ENCODE measurements at regions not wholly inside any gene's neighbourhood (a gene's known extent, or its start where the extent isn't known, plus 50 kb on each side); places are given as distances from the start of the nearest gene placed in this dataset.

DNA sequence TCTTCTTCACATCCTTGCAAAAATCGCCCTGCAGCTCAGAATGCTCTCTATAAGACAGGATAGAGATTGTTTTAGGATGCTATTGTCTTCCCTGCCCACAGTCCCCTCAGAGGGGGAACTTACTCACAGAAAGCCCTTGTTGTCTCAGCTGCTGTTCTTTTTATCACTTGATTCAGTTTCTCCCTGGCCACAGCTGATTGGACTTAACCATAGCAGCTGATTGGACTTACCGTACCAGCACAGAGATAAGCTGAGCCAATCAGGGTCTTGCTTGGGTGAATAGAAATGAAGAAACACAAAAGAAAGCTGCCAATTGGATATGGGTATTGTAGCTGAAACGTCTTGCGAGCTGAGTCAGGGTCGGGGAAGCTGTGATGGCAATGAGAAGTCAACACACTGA lies 194.2 kb upstream of the MEX3C start:
- H3K27ac ChIP-seq = no peak overlapping the region
- no peak overlapping the region for H3K4me3 ChIP-seq
- no peaks in the 10 kb centered on the region for H3K9me3 ChIP-seq
- DNase-seq (ENCODE audit: low spot score in 2 of 2) = no peak
- H3K36me3 ChIP-seq = no peaks in the 10 kb centered on the region
- no peak for TF ChIP-seq CTCF (IDR thresholded peaks at IDR 0.05)
- no peak for TF ChIP-seq EP300 (IDR thresholded peaks at IDR 0.05)
- no peak for TF ChIP-seq POLR2A (IDR thresholded peaks at IDR 0.05)
- H3K4me1 ChIP-seq = no peaks in the 10 kb centered on the region
- WGBS, 2 donors = 59 to 68% methylated on average over 5 of the region's 5 CpGs
- H3K27me3 ChIP-seq = no peaks in the 10 kb centered on the region

DNA sequence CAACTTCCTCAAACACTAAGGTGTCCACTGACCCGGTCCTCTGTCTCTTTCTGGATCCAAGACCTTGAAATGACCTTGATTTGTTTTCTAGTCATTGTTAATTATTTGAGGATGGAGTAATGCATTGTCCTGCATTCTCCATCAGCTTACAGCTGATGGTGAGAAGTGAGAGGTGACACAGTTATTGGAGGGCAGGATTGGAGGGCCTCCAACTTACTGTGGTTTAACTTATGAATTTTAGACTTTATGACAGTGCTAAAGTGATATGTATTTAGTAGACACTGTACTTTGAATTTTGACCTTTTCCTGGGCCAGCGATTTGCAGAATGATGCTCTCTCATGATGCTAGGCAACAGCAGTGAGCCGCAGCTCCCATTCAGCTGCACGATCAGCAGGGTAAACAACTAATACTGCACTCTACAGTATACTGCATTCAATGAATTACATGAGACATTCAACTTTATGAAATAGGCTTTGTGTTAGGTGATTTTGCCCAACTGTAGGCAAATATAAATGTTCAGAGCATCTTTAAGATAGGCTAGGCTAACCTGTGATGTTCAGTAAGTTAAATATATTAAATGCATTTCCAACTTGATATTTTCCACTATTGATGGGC lies 200.0 kb upstream of the MEX3C start:
- no peaks in the 10 kb centered on the region for H3K4me1 ChIP-seq
- no peak overlapping the region for H3K27ac ChIP-seq
- no peaks in the 10 kb centered on the region for H3K9me3 ChIP-seq
- no peak for DNase-seq (ENCODE audit: low spot score in 2 of 2)
- 76 to 82% methylated on average over 4 of the region's 4 CpGs for WGBS, 2 donors
- H3K4me3 ChIP-seq = no peak overlapping the region
- TF ChIP-seq POLR2A (IDR thresholded peaks at IDR 0.05) (no peak), EP300 (IDR thresholded peaks at IDR 0.05) (no peak), CTCF (IDR thresholded peaks at IDR 0.05) (no peak)
- no peaks in the 10 kb centered on the region for H3K27me3 ChIP-seq
- H3K36me3 ChIP-seq = no peaks in the 10 kb centered on the region

DNA sequence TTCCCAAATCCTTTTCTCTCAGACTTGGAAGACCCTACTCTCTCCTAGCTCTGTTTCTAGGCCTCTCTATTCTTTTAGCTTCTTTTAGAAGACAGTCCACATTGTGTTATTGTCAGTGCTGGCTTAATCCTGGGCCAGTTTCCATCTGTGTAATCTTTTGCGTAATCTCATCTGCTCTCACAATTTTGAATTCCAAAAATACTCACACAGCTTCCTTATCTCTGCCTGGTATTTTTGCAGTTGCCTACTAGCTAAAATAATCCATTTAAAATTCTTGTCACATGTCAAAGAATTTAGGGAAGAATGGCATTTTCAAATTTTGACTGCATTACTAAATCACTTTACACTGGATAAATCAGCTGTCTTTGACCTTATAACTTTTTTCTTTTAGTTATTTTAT lies 200.6 kb upstream of the MEX3C start:
- TF ChIP-seq POLR2A (IDR thresholded peaks at IDR 0.05) (no peak), CTCF (IDR thresholded peaks at IDR 0.05) (no peak)

DNA sequence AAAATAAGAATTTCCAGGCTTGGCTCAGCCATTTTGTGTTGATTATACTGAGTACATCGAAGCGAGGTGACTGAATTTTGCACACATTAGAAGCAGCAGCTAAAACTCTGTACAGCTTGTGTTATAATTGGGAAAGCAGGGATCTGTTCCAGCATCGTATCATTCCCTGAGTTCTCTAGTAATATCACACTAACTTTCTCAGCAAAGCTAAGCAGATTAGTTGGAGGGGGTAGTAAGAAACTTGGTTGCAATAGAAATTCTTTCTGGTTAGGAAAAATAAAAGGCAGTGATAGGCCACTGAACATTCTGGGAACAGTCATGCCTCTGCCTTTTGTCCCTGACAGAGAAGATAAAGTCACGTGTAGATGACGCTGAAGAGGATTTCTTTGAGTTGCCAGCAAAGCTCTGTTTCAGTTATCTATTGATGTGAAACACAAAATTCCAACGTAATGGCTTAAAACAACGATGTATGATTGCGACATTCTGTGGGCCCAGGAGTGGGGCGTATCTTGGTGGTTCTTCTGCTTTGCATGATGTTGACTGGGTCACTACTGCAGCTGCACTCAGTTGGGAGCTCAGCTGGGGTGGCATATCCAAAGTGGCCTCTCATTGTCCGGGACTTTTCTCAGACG lies 202.1 kb upstream of the MEX3C start:
- Histone ChIP-seq H3K27ac (no peak overlapping the region), H3K27me3 (no peaks in the 10 kb centered on the region), H3K4me1 (no peaks in the 10 kb centered on the region), H3K9me3 (no peaks in the 10 kb centered on the region), H3K36me3 (no peaks in the 10 kb centered on the region), H3K4me3 (no peak overlapping the region)
- WGBS, 2 donors = 91 to 93% methylated on average over 11 of the region's 11 CpGs
- DNase-seq (ENCODE audit: low spot score in 2 of 2) = no peak
- no peak for TF ChIP-seq CTCF (IDR thresholded peaks at IDR 0.05)
- TF ChIP-seq EP300 (IDR thresholded peaks at IDR 0.05) = no peak
- TF ChIP-seq POLR2A (IDR thresholded peaks at IDR 0.05) = no peak

More for the DNA sequence above, 200.6 kb upstream of the MEX3C start:
- Histone ChIP-seq H3K36me3 (no peaks in the 10 kb centered on the region), H3K9me3 (no peaks in the 10 kb centered on the region), H3K4me3 (no peak overlapping the region), H3K27ac (no peak overlapping the region), H3K4me1 (no peaks in the 10 kb centered on the region), H3K27me3 (no peaks in the 10 kb centered on the region)
- 81 to 91% methylated on average over 1 of the region's 1 CpG for WGBS, 2 donors
- no peak for DNase-seq (ENCODE audit: low spot score in 2 of 2)

- Histone ChIP-seq H3K9me3 (no peaks in the 10 kb centered on the region), H3K27me3 (no peaks in the 10 kb centered on the region), H3K4me1 (no peaks in the 10 kb centered on the region), H3K4me3 (no peak overlapping the region), H3K27ac (no peak overlapping the region), H3K36me3 (no peaks in the 10 kb centered on the region)
- TF ChIP-seq CTCF (IDR thresholded peaks at IDR 0.05) = no peak
- no peak for TF ChIP-seq EP300 (IDR thresholded peaks at IDR 0.05)
- 63% methylated on average over 2 of the region's 2 CpGs for WGBS, 2 donors
- no peak for DNase-seq (ENCODE audit: low spot score in 2 of 2)
These were observed 203.2 kb upstream of the MEX3C start for GRCh38 chr18:51400721-51401120.
